ENCODE measurements at regions not wholly inside any gene's neighbourhood (a gene's known extent, or its start where the extent isn't known, plus 50 kb on each side); places are given as distances from the start of the nearest gene placed in this dataset.

DNA sequence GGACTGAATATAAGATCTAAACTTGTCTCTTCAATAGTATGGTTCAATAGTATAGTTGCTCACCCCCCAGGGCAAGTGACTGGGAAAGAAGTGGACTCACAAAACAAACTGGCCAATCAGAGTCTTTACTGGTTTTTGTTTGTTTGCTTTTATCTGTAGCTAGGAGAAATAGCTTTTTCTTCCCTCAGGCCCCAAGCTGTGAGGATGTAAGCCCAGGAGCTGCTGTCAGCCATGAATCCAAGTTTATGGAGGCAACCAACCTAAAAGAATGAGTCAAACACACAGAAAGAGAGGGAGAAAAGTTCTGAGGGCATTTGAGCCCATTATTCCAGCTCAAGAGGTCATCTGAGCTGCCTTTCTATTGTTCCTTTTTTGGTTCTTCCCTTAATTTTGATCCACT lies 375.3 kb downstream of the BCAT1 start:
- no peak overlapping the region for H3K27ac ChIP-seq
- TF ChIP-seq, protein P1, sequence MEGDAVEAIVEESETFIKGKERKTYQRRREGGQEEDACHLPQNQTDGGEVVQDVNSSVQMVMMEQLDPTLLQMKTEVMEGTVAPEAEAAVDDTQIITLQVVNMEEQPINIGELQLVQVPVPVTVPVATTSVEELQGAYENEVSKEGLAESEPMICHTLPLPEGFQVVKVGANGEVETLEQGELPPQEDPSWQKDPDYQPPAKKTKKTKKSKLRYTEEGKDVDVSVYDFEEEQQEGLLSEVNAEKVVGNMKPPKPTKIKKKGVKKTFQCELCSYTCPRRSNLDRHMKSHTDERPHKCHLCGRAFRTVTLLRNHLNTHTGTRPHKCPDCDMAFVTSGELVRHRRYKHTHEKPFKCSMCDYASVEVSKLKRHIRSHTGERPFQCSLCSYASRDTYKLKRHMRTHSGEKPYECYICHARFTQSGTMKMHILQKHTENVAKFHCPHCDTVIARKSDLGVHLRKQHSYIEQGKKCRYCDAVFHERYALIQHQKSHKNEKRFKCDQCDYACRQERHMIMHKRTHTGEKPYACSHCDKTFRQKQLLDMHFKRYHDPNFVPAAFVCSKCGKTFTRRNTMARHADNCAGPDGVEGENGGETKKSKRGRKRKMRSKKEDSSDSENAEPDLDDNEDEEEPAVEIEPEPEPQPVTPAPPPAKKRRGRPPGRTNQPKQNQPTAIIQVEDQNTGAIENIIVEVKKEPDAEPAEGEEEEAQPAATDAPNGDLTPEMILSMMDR (conservative IDR thresholded peaks at IDR 0.05), result no peak

DNA sequence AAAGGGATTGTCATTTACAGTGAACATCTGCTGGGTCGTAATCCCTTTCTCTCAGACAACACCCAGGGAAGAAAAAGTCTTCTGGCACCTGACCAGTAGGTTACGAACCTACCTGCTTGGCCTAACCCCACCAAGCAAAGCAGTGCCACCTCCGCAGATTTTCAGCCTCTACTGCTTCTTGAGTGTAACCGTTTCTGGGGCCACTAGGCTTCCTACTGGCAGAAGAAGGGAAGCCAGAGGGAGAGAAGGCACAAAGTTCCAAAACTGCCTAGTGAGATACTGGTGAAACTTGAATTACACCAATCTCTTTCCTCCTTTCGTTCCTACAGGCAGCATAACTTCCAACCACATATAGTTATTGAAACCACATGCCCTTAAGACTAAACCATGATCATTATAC lies 383.6 kb downstream of the BCAT1 start:
- TF ChIP-seq, protein P1 (conservative IDR thresholded peaks at IDR 0.05), result no peak
- H3K27ac ChIP-seq, result no peak overlapping the region

DNA sequence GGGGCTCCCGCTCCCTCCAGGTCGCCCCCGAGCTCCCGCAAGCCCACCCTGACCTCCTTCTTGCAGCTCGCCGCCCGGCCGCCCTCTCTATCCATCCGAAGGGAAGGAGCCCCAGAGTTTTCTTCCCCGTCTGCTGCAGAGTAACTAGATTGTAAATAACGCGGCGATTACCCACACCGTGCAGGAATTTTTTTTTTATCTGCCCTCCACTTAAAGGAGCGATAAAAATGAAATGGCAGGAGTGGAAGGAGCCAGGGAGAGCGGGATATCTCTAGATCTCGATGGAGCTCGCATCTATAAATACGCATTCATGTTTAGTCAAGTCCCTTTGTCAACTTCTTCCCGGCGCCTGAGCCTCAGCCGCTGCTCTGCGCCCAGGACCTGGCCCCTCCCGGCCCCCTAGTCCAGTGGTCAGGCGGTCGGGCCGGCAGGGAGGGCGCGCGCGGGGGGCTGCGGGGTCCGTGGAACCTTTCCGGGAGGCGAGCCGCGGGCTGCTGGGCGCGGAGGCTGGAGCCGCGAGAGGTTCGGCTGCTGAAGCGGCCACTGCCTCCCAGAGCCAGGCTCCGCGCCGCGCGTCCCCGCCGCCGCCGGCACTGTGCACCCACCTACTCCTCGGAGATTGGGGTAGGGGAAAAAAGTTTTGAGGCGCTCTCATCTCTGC lies 386.0 kb downstream of the BCAT1 start:
- TF ChIP-seq, protein P1 (conservative IDR thresholded peaks at IDR 0.05), result no peak
- H3K27ac ChIP-seq, result peak overlapping the region; percentile 27

DNA sequence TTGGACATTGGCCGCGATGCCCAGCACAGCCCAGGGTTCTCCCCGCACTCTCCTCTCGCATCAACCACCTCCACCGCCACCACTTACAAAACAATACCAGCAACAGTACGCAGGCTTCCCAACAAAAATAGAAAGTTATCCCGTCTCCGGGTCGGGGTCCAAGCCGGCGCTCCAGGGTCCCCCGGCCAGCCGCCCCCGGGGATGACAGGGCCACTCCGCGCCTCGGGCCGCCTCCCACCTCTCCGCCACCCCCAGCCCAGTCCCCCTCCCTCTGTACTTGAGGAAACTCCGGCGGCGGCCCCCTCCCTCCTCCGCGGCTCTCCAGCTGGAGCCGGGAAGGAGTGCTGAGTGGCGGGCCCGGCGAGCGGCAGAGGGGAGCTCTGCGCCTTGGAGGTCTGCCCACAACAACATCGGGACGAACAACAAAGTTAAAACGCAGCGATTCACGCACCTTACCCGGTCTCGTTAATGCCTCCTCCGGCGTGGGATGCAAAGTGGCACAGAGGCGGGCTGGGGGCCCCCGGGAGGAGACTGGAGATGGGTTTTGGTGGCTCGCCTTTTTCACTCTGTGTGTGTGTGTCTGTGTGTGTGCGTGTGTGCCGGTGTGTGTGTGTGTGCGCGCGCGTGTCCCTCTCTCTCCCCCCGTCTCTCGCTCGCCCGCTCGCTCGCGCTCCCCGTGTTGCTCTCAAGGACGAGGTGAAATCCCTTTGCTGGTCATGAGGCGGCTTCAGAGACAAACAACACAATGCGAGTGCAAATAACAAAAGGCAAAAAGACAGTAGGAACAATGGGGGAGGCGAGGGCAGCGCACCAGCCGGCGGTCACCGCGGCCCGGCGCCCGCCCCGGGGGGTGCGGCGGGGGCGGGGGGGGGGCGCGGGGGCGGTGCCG lies 386.8 kb downstream of the BCAT1 start:
- TF ChIP-seq, protein P1 (conservative IDR thresholded peaks at IDR 0.05), result no peak
- peak overlapping the region; percentile 17; the same call in 1 of the 2 replicates for H3K27ac ChIP-seq

DNA sequence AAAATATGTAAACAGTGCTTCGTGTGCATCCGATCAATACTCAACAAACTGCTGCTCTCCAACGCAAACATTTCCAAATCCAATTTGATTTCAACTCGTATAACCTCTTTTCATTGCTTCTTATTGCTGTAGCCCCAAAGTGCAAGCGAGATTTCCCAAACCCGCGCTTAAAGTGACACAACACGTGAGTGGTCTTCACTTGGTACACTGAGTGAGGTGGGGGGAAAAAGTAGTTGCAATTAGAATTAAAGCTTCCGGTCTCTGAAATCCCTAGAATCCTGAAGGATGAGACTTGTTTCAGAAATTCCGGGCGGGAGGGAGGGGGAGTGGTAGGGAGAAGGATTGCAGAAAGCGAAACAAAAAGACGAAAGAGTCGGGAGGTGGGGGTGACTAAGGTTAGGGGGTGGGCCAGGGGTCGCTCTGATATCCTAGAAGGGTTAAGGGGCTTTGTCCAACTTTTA lies 387.5 kb downstream of the BCAT1 start:
- H3K27ac ChIP-seq, result peak overlapping the region; percentile 17; the same call in 1 of the 2 replicates

DNA sequence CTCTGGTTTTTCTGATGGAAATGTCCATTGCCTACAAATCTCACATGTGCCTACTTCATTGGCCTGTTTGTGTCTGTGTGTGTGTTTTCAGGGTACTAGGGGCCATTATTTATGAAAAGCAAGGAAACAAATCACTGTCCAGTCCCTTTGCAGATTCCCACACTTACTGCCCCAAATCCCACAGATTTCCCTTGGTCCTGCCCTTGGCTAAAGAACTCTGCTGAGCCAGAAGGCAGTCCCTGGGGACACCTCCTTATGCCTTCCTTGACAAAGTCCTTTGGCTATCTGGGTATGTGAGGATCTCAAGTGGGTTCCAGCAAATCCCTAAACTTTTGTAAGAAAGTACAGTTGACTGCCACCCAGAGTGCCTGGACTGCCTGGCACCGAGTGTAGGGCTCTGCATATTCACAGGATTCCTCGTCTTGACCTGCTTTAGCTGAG lies 388.1 kb downstream of the BCAT1 start:
- no peak overlapping the region for H3K27ac ChIP-seq
- TF ChIP-seq, protein P1 (conservative IDR thresholded peaks at IDR 0.05), result no peak

More for the DNA sequence above, 387.5 kb downstream of the BCAT1 start:
- TF ChIP-seq, protein P1 (conservative IDR thresholded peaks at IDR 0.05), result no peak

DNA sequence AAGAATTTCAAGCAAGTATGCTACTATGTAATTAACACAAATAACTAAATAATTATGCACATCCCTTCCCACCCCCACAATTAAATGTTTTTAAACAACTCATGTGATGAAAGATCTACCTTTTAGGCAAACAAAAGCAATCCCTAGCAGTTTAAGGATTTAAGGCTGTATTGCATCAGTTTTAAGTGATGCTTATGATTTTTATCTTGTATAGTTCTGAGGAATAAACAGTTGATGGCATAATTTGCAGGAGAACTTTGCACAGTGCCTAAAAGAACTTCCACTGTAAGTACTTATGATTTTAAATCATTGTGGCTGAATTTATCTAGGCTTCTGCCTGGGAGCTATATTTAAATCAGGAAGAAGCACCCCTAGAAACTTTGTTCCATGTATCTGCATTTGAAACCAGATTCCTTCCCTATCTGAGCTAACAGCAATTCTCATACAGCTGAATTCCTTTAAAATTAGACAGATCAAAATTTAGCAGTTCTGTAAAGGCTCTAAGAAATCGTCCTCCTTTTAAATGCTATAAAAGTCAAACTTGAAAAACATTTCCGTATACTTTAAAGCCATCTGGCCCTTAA lies 388.6 kb downstream of the BCAT1 start:
- TF ChIP-seq, protein P1 (conservative IDR thresholded peaks at IDR 0.05), result no peak
- H3K27ac ChIP-seq, result no peak overlapping the region

Data from VCaP (cell line).